ENCODE measurements at regions not wholly inside any gene's neighbourhood (a gene's known extent, or its start where the extent isn't known, plus 50 kb on each side); places are given as distances from the start of the nearest gene placed in this dataset.

GRCh38 chr21:38913120-38913892 lies 107.6 kb downstream of the ETS2 start:
- Histone ChIP-seq H3K36me3 (ENCODE audit: insufficient read depth, low read length) (no peaks in the 10 kb centered on the region), H3K79me2 (ENCODE audit: insufficient read depth, low read length) (no peaks in the 10 kb centered on the region), H3K27ac (ENCODE audit: low read length) (no peak overlapping the region), H4K20me1 (ENCODE audit: insufficient read depth, low read length) (no peaks in the 10 kb centered on the region), H3K4me3 (ENCODE audit: low read depth in 1 of 2, low read length in 2 of 2) (no peak overlapping the region), H3K4me2 (ENCODE audit: insufficient read depth, low read length) (no peak overlapping the region), H2AFZ (ENCODE audit: low read depth, low read length) (no peak overlapping the region), H3K27me3 (ENCODE audit: insufficient read depth, low read length, poor library complexity) (no peaks in the 10 kb centered on the region), H3K4me1 (ENCODE audit: insufficient read depth, low read length) (peaks cover 10% of the 10 kb centered on the region), H3K9ac (ENCODE audit: low read depth, low read length) (no peak overlapping the region), H3K9me3 (ENCODE audit: insufficient read depth, low read length, severe bottlenecking) (no peaks in the 10 kb centered on the region)
- DNase-seq = no peak
- peak; percentile 37; the same call in 2 of the 3 replicates for ATAC-seq (ENCODE audit: insufficient read depth, low read depth)
- no peak for TF ChIP-seq EZH2 (IDR thresholded peaks at IDR 0.05; ENCODE audit: borderline replicate concordance, low read depth, low read length, severe bottlenecking)
- TF ChIP-seq, protein P1, sequence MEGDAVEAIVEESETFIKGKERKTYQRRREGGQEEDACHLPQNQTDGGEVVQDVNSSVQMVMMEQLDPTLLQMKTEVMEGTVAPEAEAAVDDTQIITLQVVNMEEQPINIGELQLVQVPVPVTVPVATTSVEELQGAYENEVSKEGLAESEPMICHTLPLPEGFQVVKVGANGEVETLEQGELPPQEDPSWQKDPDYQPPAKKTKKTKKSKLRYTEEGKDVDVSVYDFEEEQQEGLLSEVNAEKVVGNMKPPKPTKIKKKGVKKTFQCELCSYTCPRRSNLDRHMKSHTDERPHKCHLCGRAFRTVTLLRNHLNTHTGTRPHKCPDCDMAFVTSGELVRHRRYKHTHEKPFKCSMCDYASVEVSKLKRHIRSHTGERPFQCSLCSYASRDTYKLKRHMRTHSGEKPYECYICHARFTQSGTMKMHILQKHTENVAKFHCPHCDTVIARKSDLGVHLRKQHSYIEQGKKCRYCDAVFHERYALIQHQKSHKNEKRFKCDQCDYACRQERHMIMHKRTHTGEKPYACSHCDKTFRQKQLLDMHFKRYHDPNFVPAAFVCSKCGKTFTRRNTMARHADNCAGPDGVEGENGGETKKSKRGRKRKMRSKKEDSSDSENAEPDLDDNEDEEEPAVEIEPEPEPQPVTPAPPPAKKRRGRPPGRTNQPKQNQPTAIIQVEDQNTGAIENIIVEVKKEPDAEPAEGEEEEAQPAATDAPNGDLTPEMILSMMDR (IDR thresholded peaks at IDR 0.05; ENCODE audit: borderline replicate concordance, extremely low read depth, low read length, poor library complexity, severe bottlenecking) = no peak

DNA sequence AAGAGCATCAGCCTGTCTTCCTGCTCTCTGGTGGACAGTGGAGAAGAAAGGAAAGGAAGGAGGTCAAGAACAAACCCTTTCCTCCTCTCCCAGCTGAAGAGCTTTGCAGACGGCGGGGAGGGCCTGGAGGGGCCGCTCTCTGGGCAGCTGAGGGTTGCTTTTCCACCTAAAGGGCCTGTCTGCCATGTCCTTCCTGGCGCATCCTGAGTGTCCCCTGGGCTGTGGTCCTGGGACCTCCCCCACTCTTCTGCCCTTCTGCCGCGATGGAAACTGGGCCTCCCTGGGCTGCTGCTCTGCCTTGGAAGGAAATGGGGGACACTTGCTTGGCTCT lies 107.0 kb downstream of the ETS2 start:
- no peak overlapping the region for H3K27ac ChIP-seq (ENCODE audit: low read length)
- no peak overlapping the region for H3K9ac ChIP-seq (ENCODE audit: low read depth, low read length)
- no peak overlapping the region for H2AFZ ChIP-seq (ENCODE audit: low read depth, low read length)

DNA sequence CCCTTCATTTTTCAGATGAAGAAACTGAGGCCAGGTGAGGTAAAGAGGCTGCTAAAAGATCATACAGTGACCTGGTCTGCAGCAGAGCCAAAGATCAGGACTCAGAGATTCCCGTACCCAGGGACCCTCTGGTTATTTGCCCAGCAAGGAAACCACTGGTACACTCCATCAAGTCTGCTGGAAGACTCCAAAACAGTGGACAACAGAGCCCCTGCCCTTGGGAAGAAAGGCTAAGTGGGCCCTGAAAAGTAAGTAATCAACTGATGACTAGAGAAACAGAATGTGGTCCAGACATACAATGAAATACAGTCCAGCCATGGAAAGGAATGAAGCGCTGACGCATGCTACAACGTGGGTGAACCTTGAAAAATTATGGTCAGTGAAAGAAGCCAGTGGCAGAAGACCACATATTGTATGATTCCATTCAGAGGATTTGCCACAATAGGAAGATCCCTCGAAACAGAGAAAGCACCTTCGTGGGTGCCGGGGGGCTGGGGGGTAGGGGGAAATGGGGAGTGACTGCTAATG lies 106.4 kb downstream of the ETS2 start:
- Histone ChIP-seq H2AFZ (ENCODE audit: low read depth, low read length) (no peak overlapping the region), H3K27me3 (ENCODE audit: insufficient read depth, low read length, poor library complexity) (no peaks in the 10 kb centered on the region), H3K9me3 (ENCODE audit: insufficient read depth, low read length, severe bottlenecking) (no peaks in the 10 kb centered on the region), H3K9ac (ENCODE audit: low read depth, low read length) (no peak overlapping the region), H3K4me1 (ENCODE audit: insufficient read depth, low read length) (peaks cover 7% of the 10 kb centered on the region), H3K4me2 (ENCODE audit: insufficient read depth, low read length) (no peak overlapping the region), H3K4me3 (ENCODE audit: low read depth in 1 of 2, low read length in 2 of 2) (no peak overlapping the region), H3K36me3 (ENCODE audit: insufficient read depth, low read length) (no peaks in the 10 kb centered on the region), H4K20me1 (ENCODE audit: insufficient read depth, low read length) (no peaks in the 10 kb centered on the region), H3K27ac (ENCODE audit: low read length) (no peak overlapping the region), H3K79me2 (ENCODE audit: insufficient read depth, low read length) (no peaks in the 10 kb centered on the region)
- ATAC-seq (ENCODE audit: insufficient read depth, low read depth) (no peak), DNase-seq (no peak)
- TF ChIP-seq EZH2 (IDR thresholded peaks at IDR 0.05; ENCODE audit: borderline replicate concordance, low read depth, low read length, severe bottlenecking) = no peak
- TF ChIP-seq, protein P1 (IDR thresholded peaks at IDR 0.05; ENCODE audit: borderline replicate concordance, extremely low read depth, low read length, poor library complexity, severe bottlenecking) = no peak

More for the DNA sequence above, 107.0 kb downstream of the ETS2 start:
- Histone ChIP-seq H3K4me3 (ENCODE audit: low read depth in 1 of 2, low read length in 2 of 2) (no peak overlapping the region), H4K20me1 (ENCODE audit: insufficient read depth, low read length) (no peaks in the 10 kb centered on the region), H3K4me1 (ENCODE audit: insufficient read depth, low read length) (peaks cover 10% of the 10 kb centered on the region), H3K4me2 (ENCODE audit: insufficient read depth, low read length) (no peak overlapping the region), H3K27me3 (ENCODE audit: insufficient read depth, low read length, poor library complexity) (no peaks in the 10 kb centered on the region), H3K36me3 (ENCODE audit: insufficient read depth, low read length) (no peaks in the 10 kb centered on the region), H3K9me3 (ENCODE audit: insufficient read depth, low read length, severe bottlenecking) (no peaks in the 10 kb centered on the region), H3K79me2 (ENCODE audit: insufficient read depth, low read length) (no peaks in the 10 kb centered on the region)
- no peak for DNase-seq
- no peak for ATAC-seq (ENCODE audit: insufficient read depth, low read depth)
- TF ChIP-seq, protein P1 (IDR thresholded peaks at IDR 0.05; ENCODE audit: borderline replicate concordance, extremely low read depth, low read length, poor library complexity, severe bottlenecking) = no peak
- no peak for TF ChIP-seq EZH2 (IDR thresholded peaks at IDR 0.05; ENCODE audit: borderline replicate concordance, low read depth, low read length, severe bottlenecking)
